GM19328 (cell line): ENCODE measurements at regions not wholly inside any gene's neighbourhood (a gene's known extent, or its start where the extent isn't known, plus 50 kb on each side); places are given as distances from the start of the nearest gene placed in this dataset.
A peak's percentile ranks its signal among the peaks of the same experiment; 100 is the strongest.
"Not testable (repeated sequence)": the region's sequence is repeated elsewhere in the genome, so short reads cannot be mapped to it uniquely, and the experiment has no call there.

Experiments
- ATAC-seq: cut with Tn5 transposase; IDR thresholded peaks from one replicate; pipeline ENCODE4 v1.9.1; 2021; ENCODE audit warnings: mild to moderate bottlenecking, moderate library complexity; ENCODE audit not compliant: unreplicated experiment

- no peak for ATAC-seq
Measured at GRCh38 chr14:40058901-40059897, 627.0 kb upstream of the FBXO33 start.

- ATAC-seq, result no peak
Measured at GRCh38 chr14:40053416-40053815, 621.2 kb upstream of the FBXO33 start.

- ATAC-seq, result no peak
Measured at GRCh38 chr14:40028991-40029390, 596.8 kb upstream of the FBXO33 start.

GRCh38 chr14:40025101-40025500 lies 592.9 kb upstream of the FBXO33 start:
- ATAC-seq, result no peak

- ATAC-seq, result no peak
Measured at GRCh38 chr14:40010961-40011360, 578.7 kb upstream of the FBXO33 start.

GRCh38 chr14:40009771-40010170 lies 577.5 kb upstream of the FBXO33 start:
- ATAC-seq, result no peak

GRCh38 chr14:40008345-40008744 lies 576.1 kb upstream of the FBXO33 start:
- not testable (repeated sequence) for ATAC-seq

- ATAC-seq, result no peak
Measured at GRCh38 chr14:40004871-40005500, 572.8 kb upstream of the FBXO33 start.

GRCh38 chr14:40003773-40004172 lies 571.5 kb upstream of the FBXO33 start:
- ATAC-seq, result no peak

GRCh38 chr14:39998854-39999253 lies 566.6 kb upstream of the FBXO33 start:
- ATAC-seq, result no peak

GRCh38 chr14:39998114-39998513 lies 565.9 kb upstream of the FBXO33 start:
- no peak for ATAC-seq

GRCh38 chr14:39991041-39991440 lies 558.8 kb upstream of the FBXO33 start:
- ATAC-seq, result no peak

GRCh38 chr14:39988939-39989338 lies 556.7 kb upstream of the FBXO33 start:
- no peak for ATAC-seq

GRCh38 chr14:39984323-39984722 lies 552.1 kb upstream of the FBXO33 start:
- ATAC-seq, result no peak

GRCh38 chr14:39977198-39977597 lies 545.0 kb upstream of the FBXO33 start:
- no peak for ATAC-seq

GRCh38 chr14:39974036-39974435 lies 541.8 kb upstream of the FBXO33 start:
- ATAC-seq, result peak; percentile 78

- no peak for ATAC-seq
Measured at GRCh38 chr14:39972704-39973103, 540.5 kb upstream of the FBXO33 start.

- no peak for ATAC-seq
Measured at GRCh38 chr14:39967885-39968284, 535.7 kb upstream of the FBXO33 start.

- ATAC-seq, result no peak
Measured at GRCh38 chr14:39957987-39958386, 525.8 kb upstream of the FBXO33 start.

- no peak for ATAC-seq
Measured at GRCh38 chr14:39957290-39957689, 525.1 kb upstream of the FBXO33 start.

GRCh38 chr14:39956372-39956771 lies 524.1 kb upstream of the FBXO33 start:
- no peak for ATAC-seq

- ATAC-seq, result no peak
Measured at GRCh38 chr14:39948235-39948634, 516.0 kb upstream of the FBXO33 start.
